Loucy (cell line): ENCODE measurements at regions not wholly inside any gene's neighbourhood (a gene's known extent, or its start where the extent isn't known, plus 50 kb on each side); places are given as distances from the start of the nearest gene placed in this dataset.

Experiments used
- H2AFZ ChIP-seq: fragments of 200-600 bp; sonication (generic); 2 replicates; pipeline ENCODE4 v1.6.0; 2016; ENCODE audit warnings: antibody characterized with exemption, mild to moderate bottlenecking, low read length, moderate library complexity
- H3F3A ChIP-seq: fragments of 200-600 bp; 2 replicates; pipeline ENCODE4 v1.6.0; 2016; ENCODE audit warnings: antibody characterized with exemption, low read depth, mild to moderate bottlenecking
- H3K27me3 ChIP-seq: fragments of 200-600 bp; sonication (generic); 2 replicates; pipeline ENCODE4 v1.6.1; 2014; ENCODE audit warnings: low read length, mild to moderate bottlenecking; ENCODE audit not compliant: insufficient read depth, poor library complexity, severe bottlenecking
- H3K36me3 ChIP-seq: fragments of 200-600 bp; sonication (generic); 2 replicates; pipeline ENCODE4 v1.6.1; 2016; ENCODE audit warnings: low read length; ENCODE audit not compliant: insufficient read depth
- H3K4me1 ChIP-seq: fragments of 200-600 bp; sonication (generic); 2 replicates; pipeline ENCODE4 v1.5.1; 2014; ENCODE audit warnings: low read length, mild to moderate bottlenecking; ENCODE audit not compliant: insufficient read depth, poor library complexity, severe bottlenecking
- H3K4me2 ChIP-seq: fragments of 200-600 bp; sonication (generic); 2 replicates; pipeline ENCODE4 v1.6.0; 2014; ENCODE audit warnings: antibody characterized with exemption, low read length, low read depth, mild to moderate bottlenecking; ENCODE audit not compliant: poor library complexity, severe bottlenecking
- H3K4me3 ChIP-seq: fragments of 200-600 bp; sonication (generic); 2 replicates; pipeline ENCODE4 v1.5.1; 2014; ENCODE audit warnings: low read length, mild to moderate bottlenecking, mixed read lengths; ENCODE audit not compliant: poor library complexity, severe bottlenecking
- H3K79me2 ChIP-seq: fragments of 200-600 bp; sonication (generic); 2 replicates; pipeline ENCODE4 v1.6.1; 2014; ENCODE audit warnings: low read length; ENCODE audit not compliant: insufficient read depth
- H3K9ac ChIP-seq: fragments of 200-600 bp; sonication (generic); 2 replicates; pipeline ENCODE4 v1.6.0; 2014; ENCODE audit warnings: mild to moderate bottlenecking, low read depth, low read length, moderate library complexity; ENCODE audit not compliant: poor library complexity, severe bottlenecking
- H3K9me2 ChIP-seq: fragments of 200-600 bp; sonication (generic); replicated peaks from 2 replicates; pipeline ENCODE4 v1.6.1; 2016; ENCODE audit warnings: low read depth, low read length, mixed read lengths
- H3K9me3 ChIP-seq: fragments of 200-600 bp; sonication (generic); 2 replicates; pipeline ENCODE4 v1.6.1; 2014; ENCODE audit warnings: mild to moderate bottlenecking, antibody characterized with exemption, low read length, low read depth; ENCODE audit not compliant: insufficient read depth
- H4K20me1 ChIP-seq: fragments of 200-600 bp; sonication (generic); 2 replicates; pipeline ENCODE4 v1.6.0; 2014; ENCODE audit warnings: antibody characterized with exemption, low read length, mild to moderate bottlenecking; ENCODE audit not compliant: insufficient read depth, poor library complexity, severe bottlenecking
- CTCF ChIP-seq: fragments of 200-600 bp; sonication (generic); conservative IDR thresholded peaks from 2 replicates; pipeline ENCODE4 v1.5.1; 2014; ENCODE audit warnings: mild to moderate bottlenecking, antibody characterized with exemption, low read length
- EZH2phosphoT487 ChIP-seq: fragments of 200-600 bp; IDR thresholded peaks from 2 replicates; pipeline ENCODE4 v1.6.1; 2018; ENCODE audit warnings: antibody characterized with exemption, mild to moderate bottlenecking, moderate library complexity, borderline replicate concordance

- no peak overlapping the region for H3K4me2 ChIP-seq
- no peak overlapping the region for H3K9ac ChIP-seq
- no peaks in the 10 kb centered on the region for H3K9me2 ChIP-seq
- H4K20me1 ChIP-seq = no peaks in the 10 kb centered on the region
- no peak overlapping the region for H2AFZ ChIP-seq
- H3K79me2 ChIP-seq = no peaks in the 10 kb centered on the region
- no peak for TF ChIP-seq CTCF
- no peak for TF ChIP-seq EZH2phosphoT487
- no peaks in the 10 kb centered on the region for H3F3A ChIP-seq
- H3K36me3 ChIP-seq = no peaks in the 10 kb centered on the region
- H3K27me3 ChIP-seq = no peaks in the 10 kb centered on the region
- H3K4me1 ChIP-seq = no peaks in the 10 kb centered on the region
- no peaks in the 10 kb centered on the region for H3K9me3 ChIP-seq
- no peak overlapping the region for H3K4me3 ChIP-seq
Measured at GRCh38 chr1:190658907-190659306, 181.2 kb upstream of the BRINP3 start.

GRCh38 chr1:190663962-190664361 lies 186.3 kb upstream of the BRINP3 start:
- Histone ChIP-seq H3K36me3 (no peaks in the 10 kb centered on the region), H3K4me3 (no peak overlapping the region), H3K9me3 (no peaks in the 10 kb centered on the region), H3K9me2 (no peaks in the 10 kb centered on the region), H3K4me2 (no peak overlapping the region), H4K20me1 (no peaks in the 10 kb centered on the region), H3K27me3 (no peaks in the 10 kb centered on the region), H3K4me1 (no peaks in the 10 kb centered on the region), H3K9ac (no peak overlapping the region), H3K79me2 (no peaks in the 10 kb centered on the region), H2AFZ (no peak overlapping the region), H3F3A (no peaks in the 10 kb centered on the region)
- TF ChIP-seq EZH2phosphoT487 = no peak
- TF ChIP-seq CTCF = no peak

GRCh38 chr1:190665045-190665444 lies 187.4 kb upstream of the BRINP3 start:
- H2AFZ ChIP-seq = no peak overlapping the region
- H3K9me2 ChIP-seq = no peaks in the 10 kb centered on the region
- H4K20me1 ChIP-seq = no peaks in the 10 kb centered on the region
- H3K79me2 ChIP-seq = no peaks in the 10 kb centered on the region
- H3K9me3 ChIP-seq = no peaks in the 10 kb centered on the region
- TF ChIP-seq CTCF (no peak), EZH2phosphoT487 (no peak)
- H3K4me1 ChIP-seq = no peaks in the 10 kb centered on the region
- no peaks in the 10 kb centered on the region for H3F3A ChIP-seq
- no peaks in the 10 kb centered on the region for H3K36me3 ChIP-seq
- no peak overlapping the region for H3K4me2 ChIP-seq
- no peak overlapping the region for H3K9ac ChIP-seq
- H3K4me3 ChIP-seq = no peak overlapping the region
- no peaks in the 10 kb centered on the region for H3K27me3 ChIP-seq
